ENCODE measurements at regions not wholly inside any gene's neighbourhood (a gene's known extent, or its start where the extent isn't known, plus 50 kb on each side); places are given as distances from the start of the nearest gene placed in this dataset.

DNA sequence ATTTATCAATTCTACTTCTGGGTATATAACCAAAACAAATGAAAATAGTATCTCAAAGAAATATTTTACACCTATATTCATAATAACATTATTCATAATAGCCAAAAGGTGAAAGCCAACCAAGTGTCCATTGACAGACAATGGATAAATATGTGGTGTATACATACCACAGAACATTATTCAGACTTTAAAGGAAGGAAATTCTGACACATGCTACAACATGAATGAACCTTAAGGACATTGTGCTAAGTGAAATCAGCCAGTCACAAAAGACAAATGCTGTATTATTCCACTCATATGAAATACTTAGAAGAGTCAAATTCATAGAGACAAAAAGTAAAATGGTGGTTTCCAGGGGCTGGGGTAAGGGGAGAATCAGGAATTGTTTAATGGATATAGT, 370.5 kb upstream of the CHAC2 start:
- no peak overlapping the region for H3K4me3 ChIP-seq
- no peak for ATAC-seq
- no peaks in the 10 kb centered on the region for H3K79me2 ChIP-seq (replicated peaks; ENCODE audit: insufficient read depth)
- Mint-ChIP-seq H3K27me3 (ENCODE audit: insufficient read depth, low read depth, poor library complexity) (peaks cover 3% of the 10 kb centered on the region), H3K36me3 (ENCODE audit: low read depth) (0 out of 3 replicates have a peak, but pooled peaks cover 3% of the 10 kb centered on the region), H3K4me1 (no peaks in the 10 kb centered on the region; the same call in 2 of the 3 replicates), H3K9me3 (peaks cover 3% of the 10 kb centered on the region; the same call in 2 of the 3 replicates), H3K4me3 (no peak overlapping the region), H3K27ac (no peak overlapping the region)
- H3K36me3 ChIP-seq (ENCODE audit: insufficient read depth) = no peaks in the 10 kb centered on the region
- H2AFZ ChIP-seq = no peak overlapping the region
- no peak overlapping the region for H3K4me2 ChIP-seq
- no peak for TF ChIP-seq EZH2phosphoT487 (IDR thresholded peaks at IDR 0.05; ENCODE audit: unreplicated experiment)
- TF ChIP-seq, protein P1, sequence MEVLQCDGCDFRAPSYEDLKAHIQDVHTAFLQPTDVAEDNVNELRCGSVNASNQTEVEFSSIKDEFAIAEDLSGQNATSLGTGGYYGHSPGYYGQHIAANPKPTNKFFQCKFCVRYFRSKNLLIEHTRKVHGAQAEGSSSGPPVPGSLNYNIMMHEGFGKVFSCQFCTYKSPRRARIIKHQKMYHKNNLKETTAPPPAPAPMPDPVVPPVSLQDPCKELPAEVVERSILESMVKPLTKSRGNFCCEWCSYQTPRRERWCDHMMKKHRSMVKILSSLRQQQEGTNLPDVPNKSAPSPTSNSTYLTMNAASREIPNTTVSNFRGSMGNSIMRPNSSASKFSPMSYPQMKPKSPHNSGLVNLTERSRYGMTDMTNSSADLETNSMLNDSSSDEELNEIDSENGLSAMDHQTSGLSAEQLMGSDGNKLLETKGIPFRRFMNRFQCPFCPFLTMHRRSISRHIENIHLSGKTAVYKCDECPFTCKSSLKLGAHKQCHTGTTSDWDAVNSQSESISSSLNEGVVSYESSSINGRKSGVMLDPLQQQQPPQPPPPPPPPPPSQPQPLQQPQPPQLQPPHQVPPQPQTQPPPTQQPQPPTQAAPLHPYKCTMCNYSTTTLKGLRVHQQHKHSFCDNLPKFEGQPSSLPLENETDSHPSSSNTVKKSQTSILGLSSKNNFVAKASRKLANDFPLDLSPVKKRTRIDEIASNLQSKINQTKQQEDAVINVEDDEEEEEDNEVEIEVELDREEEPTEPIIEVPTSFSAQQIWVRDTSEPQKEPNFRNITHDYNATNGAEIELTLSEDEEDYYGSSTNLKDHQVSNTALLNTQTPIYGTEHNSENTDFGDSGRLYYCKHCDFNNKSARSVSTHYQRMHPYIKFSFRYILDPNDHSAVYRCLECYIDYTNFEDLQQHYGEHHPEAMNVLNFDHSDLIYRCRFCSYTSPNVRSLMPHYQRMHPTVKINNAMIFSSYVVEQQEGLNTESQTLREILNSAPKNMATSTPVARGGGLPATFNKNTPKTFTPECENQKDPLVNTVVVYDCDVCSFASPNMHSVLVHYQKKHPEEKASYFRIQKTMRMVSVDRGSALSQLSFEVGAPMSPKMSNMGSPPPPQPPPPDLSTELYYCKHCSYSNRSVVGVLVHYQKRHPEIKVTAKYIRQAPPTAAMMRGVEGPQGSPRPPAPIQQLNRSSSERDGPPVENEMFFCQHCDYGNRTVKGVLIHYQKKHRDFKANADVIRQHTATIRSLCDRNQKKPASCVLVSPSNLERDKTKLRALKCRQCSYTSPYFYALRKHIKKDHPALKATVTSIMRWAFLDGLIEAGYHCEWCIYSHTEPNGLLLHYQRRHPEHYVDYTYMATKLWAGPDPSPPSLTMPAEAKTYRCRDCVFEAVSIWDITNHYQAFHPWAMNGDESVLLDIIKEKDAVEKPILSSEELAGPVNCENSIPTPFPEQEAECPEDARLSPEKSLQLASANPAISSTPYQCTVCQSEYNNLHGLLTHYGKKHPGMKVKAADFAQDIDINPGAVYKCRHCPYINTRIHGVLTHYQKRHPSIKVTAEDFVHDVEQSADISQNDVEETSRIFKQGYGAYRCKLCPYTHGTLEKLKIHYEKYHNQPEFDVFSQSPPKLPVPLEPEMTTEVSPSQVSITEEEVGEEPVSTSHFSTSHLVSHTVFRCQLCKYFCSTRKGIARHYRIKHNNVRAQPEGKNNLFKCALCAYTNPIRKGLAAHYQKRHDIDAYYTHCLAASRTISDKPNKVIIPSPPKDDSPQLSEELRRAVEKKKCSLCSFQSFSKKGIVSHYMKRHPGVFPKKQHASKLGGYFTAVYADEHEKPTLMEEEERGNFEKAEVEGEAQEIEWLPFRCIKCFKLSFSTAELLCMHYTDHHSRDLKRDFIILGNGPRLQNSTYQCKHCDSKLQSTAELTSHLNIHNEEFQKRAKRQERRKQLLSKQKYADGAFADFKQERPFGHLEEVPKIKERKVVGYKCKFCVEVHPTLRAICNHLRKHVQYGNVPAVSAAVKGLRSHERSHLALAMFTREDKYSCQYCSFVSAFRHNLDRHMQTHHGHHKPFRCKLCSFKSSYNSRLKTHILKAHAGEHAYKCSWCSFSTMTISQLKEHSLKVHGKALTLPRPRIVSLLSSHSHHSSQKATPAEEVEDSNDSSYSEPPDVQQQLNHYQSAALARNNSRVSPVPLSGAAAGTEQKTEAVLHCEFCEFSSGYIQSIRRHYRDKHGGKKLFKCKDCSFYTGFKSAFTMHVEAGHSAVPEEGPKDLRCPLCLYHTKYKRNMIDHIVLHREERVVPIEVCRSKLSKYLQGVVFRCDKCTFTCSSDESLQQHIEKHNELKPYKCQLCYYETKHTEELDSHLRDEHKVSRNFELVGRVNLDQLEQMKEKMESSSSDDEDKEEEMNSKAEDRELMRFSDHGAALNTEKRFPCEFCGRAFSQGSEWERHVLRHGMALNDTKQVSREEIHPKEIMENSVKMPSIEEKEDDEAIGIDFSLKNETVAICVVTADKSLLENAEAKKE (CRISPR knock-in tag; IDR thresholded peaks at IDR 0.05) = no peak
- TF ChIP-seq NANOG (IDR thresholded peaks at IDR 0.05; ENCODE audit: borderline replicate concordance) = no peak
- TF ChIP-seq, protein P2, sequence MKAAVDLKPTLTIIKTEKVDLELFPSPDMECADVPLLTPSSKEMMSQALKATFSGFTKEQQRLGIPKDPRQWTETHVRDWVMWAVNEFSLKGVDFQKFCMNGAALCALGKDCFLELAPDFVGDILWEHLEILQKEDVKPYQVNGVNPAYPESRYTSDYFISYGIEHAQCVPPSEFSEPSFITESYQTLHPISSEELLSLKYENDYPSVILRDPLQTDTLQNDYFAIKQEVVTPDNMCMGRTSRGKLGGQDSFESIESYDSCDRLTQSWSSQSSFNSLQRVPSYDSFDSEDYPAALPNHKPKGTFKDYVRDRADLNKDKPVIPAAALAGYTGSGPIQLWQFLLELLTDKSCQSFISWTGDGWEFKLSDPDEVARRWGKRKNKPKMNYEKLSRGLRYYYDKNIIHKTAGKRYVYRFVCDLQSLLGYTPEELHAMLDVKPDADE (IDR thresholded peaks at IDR 0.05) = no peak
- TF ChIP-seq STAT1 (IDR thresholded peaks at IDR 0.05; ENCODE audit: unreplicated experiment) = no peak
- TF ChIP-seq, protein P3, sequence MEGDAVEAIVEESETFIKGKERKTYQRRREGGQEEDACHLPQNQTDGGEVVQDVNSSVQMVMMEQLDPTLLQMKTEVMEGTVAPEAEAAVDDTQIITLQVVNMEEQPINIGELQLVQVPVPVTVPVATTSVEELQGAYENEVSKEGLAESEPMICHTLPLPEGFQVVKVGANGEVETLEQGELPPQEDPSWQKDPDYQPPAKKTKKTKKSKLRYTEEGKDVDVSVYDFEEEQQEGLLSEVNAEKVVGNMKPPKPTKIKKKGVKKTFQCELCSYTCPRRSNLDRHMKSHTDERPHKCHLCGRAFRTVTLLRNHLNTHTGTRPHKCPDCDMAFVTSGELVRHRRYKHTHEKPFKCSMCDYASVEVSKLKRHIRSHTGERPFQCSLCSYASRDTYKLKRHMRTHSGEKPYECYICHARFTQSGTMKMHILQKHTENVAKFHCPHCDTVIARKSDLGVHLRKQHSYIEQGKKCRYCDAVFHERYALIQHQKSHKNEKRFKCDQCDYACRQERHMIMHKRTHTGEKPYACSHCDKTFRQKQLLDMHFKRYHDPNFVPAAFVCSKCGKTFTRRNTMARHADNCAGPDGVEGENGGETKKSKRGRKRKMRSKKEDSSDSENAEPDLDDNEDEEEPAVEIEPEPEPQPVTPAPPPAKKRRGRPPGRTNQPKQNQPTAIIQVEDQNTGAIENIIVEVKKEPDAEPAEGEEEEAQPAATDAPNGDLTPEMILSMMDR (conservative IDR thresholded peaks at IDR 0.05; ENCODE audit: low read depth in 2 of 2) = no peak
- TF ChIP-seq ZNF114 (CRISPR knock-in tag; IDR thresholded peaks at IDR 0.05) = no peak
- TF ChIP-seq EZH2 (IDR thresholded peaks at IDR 0.05; ENCODE audit: low read depth, unreplicated experiment) = no peak
- no peaks in the 10 kb centered on the region for H3K9me2 ChIP-seq (ENCODE audit: insufficient read depth)
- H3K27me3 ChIP-seq (ENCODE audit: insufficient read depth) = no peaks in the 10 kb centered on the region
- no peak for DNase-seq (ENCODE audit: low spot score)
- H3K4me1 ChIP-seq (ENCODE audit: insufficient read depth) = no peaks in the 10 kb centered on the region
- no peaks in the 10 kb centered on the region for H3F3A ChIP-seq (replicated peaks; ENCODE audit: low read depth)
- H3K27ac ChIP-seq (ENCODE audit: low read depth) = no peak overlapping the region
- no peaks in the 10 kb centered on the region for H4K20me1 ChIP-seq (replicated peaks; ENCODE audit: insufficient read depth)

Measured in GM23338 (cell line).